ENCODE measurements at regions not wholly inside any gene's neighbourhood (a gene's known extent, or its start where the extent isn't known, plus 50 kb on each side); places are given as distances from the start of the nearest gene placed in this dataset.

- Histone ChIP-seq H3K36me3 (replicated peaks; ENCODE audit: insufficient read depth, low read length) (no peaks in the 10 kb centered on the region), H3K27ac (ENCODE audit: low read length) (no peak overlapping the region), H3K79me2 (ENCODE audit: low read length) (no peaks in the 10 kb centered on the region), H3K9me3 (replicated peaks; ENCODE audit: insufficient read depth, low read length) (no peaks in the 10 kb centered on the region), H2AFZ (ENCODE audit: low read length) (no peak overlapping the region), H3K9ac (ENCODE audit: low read length) (no peak overlapping the region), H3K4me3 (ENCODE audit: low read length) (no peak overlapping the region), H3K27me3 (replicated peaks; ENCODE audit: insufficient read depth, low read length) (no peaks in the 10 kb centered on the region), H3F3A (ENCODE audit: insufficient read depth, low read length) (no peaks in the 10 kb centered on the region), H3K4me2 (ENCODE audit: low read depth, low read length) (no peak overlapping the region), H3K4me1 (ENCODE audit: low read length) (no peaks in the 10 kb centered on the region), H3K9me2 (replicated peaks; ENCODE audit: insufficient read depth, low read length) (no peaks in the 10 kb centered on the region), H4K20me1 (ENCODE audit: insufficient read depth, low read length) (no peaks in the 10 kb centered on the region)
- no peak for DNase-seq
- TF ChIP-seq, protein P1, sequence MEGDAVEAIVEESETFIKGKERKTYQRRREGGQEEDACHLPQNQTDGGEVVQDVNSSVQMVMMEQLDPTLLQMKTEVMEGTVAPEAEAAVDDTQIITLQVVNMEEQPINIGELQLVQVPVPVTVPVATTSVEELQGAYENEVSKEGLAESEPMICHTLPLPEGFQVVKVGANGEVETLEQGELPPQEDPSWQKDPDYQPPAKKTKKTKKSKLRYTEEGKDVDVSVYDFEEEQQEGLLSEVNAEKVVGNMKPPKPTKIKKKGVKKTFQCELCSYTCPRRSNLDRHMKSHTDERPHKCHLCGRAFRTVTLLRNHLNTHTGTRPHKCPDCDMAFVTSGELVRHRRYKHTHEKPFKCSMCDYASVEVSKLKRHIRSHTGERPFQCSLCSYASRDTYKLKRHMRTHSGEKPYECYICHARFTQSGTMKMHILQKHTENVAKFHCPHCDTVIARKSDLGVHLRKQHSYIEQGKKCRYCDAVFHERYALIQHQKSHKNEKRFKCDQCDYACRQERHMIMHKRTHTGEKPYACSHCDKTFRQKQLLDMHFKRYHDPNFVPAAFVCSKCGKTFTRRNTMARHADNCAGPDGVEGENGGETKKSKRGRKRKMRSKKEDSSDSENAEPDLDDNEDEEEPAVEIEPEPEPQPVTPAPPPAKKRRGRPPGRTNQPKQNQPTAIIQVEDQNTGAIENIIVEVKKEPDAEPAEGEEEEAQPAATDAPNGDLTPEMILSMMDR (IDR thresholded peaks at IDR 0.05; ENCODE audit: low read length) = no peak
These were observed 93.0 kb upstream of the SMLR1 start for GRCh38 chr6:130734161-130734560.

DNA sequence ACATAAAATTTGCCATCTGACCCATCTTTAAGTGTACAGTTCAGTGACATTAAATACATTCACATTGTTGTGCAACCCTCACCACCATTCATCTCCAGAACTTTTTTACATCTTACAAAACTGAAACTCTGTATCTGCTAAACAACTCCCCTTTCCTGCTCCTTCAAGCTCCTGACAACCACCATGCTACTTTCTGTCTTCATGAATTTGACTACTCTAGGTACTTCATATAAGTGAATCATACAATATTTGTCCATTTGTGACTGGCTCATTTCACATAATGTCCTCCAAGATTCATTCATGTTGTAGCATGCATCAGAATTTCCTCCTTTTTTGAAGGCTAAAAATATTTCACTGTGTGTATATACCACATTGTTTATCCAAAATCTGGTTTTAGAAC, 86.9 kb upstream of the SMLR1 start:
- Histone ChIP-seq H3K36me3 (replicated peaks; ENCODE audit: insufficient read depth, low read length) (no peaks in the 10 kb centered on the region), H3K4me1 (ENCODE audit: low read length) (no peaks in the 10 kb centered on the region), H3K27me3 (replicated peaks; ENCODE audit: insufficient read depth, low read length) (no peaks in the 10 kb centered on the region), H3K27ac (ENCODE audit: low read length) (no peak overlapping the region), H2AFZ (ENCODE audit: low read length) (no peak overlapping the region), H4K20me1 (ENCODE audit: insufficient read depth, low read length) (no peaks in the 10 kb centered on the region), H3K9me3 (replicated peaks; ENCODE audit: insufficient read depth, low read length) (no peaks in the 10 kb centered on the region), H3K9me2 (replicated peaks; ENCODE audit: insufficient read depth, low read length) (no peaks in the 10 kb centered on the region), H3K4me3 (ENCODE audit: low read length) (no peak overlapping the region), H3K9ac (ENCODE audit: low read length) (no peak overlapping the region), H3K4me2 (ENCODE audit: low read depth, low read length) (no peak overlapping the region), H3K79me2 (ENCODE audit: low read length) (no peaks in the 10 kb centered on the region), H3F3A (ENCODE audit: insufficient read depth, low read length) (no peaks in the 10 kb centered on the region)
- TF ChIP-seq EZH2phosphoT487 (IDR thresholded peaks at IDR 0.05; ENCODE audit: low read length) = no peak
- no peak for TF ChIP-seq EZH2 (optimal IDR thresholded peaks at IDR 0.05; ENCODE audit: low read depth, low read length)
- TF ChIP-seq, protein P1 (IDR thresholded peaks at IDR 0.05; ENCODE audit: low read length) = no peak
- no peak for DNase-seq

GRCh38 chr6:130742131-130742681, 85.0 kb upstream of the SMLR1 start:
- Histone ChIP-seq H3K9ac (ENCODE audit: low read length) (no peak overlapping the region), H3K27ac (ENCODE audit: low read length) (no peak overlapping the region), H3K9me3 (replicated peaks; ENCODE audit: insufficient read depth, low read length) (no peaks in the 10 kb centered on the region), H3K27me3 (replicated peaks; ENCODE audit: insufficient read depth, low read length) (no peaks in the 10 kb centered on the region), H3K36me3 (replicated peaks; ENCODE audit: insufficient read depth, low read length) (no peaks in the 10 kb centered on the region), H3K4me1 (ENCODE audit: low read length) (no peaks in the 10 kb centered on the region), H3F3A (ENCODE audit: insufficient read depth, low read length) (no peaks in the 10 kb centered on the region), H3K79me2 (ENCODE audit: low read length) (no peaks in the 10 kb centered on the region), H3K4me2 (ENCODE audit: low read depth, low read length) (no peak overlapping the region), H4K20me1 (ENCODE audit: insufficient read depth, low read length) (no peaks in the 10 kb centered on the region), H3K4me3 (ENCODE audit: low read length) (no peak overlapping the region), H2AFZ (ENCODE audit: low read length) (no peak overlapping the region), H3K9me2 (replicated peaks; ENCODE audit: insufficient read depth, low read length) (no peaks in the 10 kb centered on the region)
- TF ChIP-seq, protein P1 (IDR thresholded peaks at IDR 0.05; ENCODE audit: low read length) = no peak
- TF ChIP-seq EZH2 (optimal IDR thresholded peaks at IDR 0.05; ENCODE audit: low read depth, low read length) (no peak), EZH2phosphoT487 (IDR thresholded peaks at IDR 0.05; ENCODE audit: low read length) (no peak)
- DNase-seq = no peak

All from MM.1S (cell line).